ENCODE measurements at regions not wholly inside any gene's neighbourhood (a gene's known extent, or its start where the extent isn't known, plus 50 kb on each side); places are given as distances from the start of the nearest gene placed in this dataset.

- DNase-seq, result no peak
Observed at GRCh38 chr13:83589814-83590213, 292.5 kb downstream of the SLITRK1 start.

GRCh38 chr13:83577183-83577582 is 305.1 kb downstream of the SLITRK1 start:
- no peak for DNase-seq

GRCh38 chr13:83568019-83568418 is 314.3 kb downstream of the SLITRK1 start:
- DNase-seq, result no peak

GRCh38 chr13:83563499-83563898 is 318.8 kb downstream of the SLITRK1 start:
- DNase-seq, result no peak

DNA sequence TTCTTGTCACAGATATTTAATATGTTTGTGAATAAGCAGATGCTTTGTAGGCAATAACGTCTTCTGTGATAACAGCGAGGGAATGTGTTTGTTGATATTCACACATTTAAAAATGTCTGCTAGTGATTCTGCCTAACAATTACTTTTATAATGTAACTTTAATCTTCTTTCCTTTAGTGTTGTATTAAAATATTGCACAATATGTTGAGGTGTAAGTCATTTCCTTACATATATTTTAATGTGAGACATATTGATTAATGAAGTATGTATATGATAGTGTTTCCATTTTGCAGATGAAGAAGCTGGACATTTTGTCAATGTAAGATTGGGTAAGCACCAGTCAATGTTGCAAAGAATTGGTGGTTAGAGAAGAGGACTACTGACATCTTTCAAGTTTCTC is 324.4 kb downstream of the SLITRK1 start:
- DNase-seq, result no peak

- no peak for DNase-seq
Observed at GRCh38 chr13:83549671-83550070, 332.6 kb downstream of the SLITRK1 start.

DNA sequence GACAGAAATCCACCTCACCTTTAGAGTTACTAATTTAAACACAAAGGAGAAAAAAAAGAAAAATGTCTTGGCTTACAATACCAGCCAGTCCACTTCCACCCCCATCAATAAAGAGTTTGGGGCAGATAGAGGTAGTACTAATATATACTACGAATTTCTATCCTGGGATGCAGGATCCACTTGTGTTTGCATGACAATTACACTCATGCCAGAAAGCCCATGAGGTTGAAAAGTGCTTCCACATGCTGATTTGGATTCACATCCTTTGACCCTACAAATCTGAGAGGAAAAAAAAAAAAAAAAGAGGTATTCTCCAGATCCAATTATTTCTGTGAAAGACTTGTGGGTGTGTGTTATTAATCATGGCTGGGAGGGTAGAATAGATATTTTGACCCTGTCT is 335.2 kb downstream of the SLITRK1 start:
- no peak for DNase-seq

DNA sequence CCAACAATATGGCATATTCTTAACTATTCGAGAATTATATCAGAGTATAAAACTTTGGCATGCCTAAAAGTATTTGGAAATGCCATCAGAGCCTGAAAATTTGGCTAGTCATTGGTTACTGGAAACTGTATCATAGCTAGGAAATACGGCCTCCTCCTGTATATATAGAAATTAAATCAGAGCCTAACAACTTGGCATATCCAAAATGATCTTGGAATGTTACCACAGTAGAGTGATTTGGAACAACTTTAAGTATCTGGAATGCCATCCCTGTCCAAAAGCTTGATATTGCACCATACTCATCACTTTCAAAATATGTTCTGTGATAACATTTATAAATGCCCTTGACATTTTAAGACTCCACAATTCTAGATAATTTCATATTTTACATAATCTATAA is 335.8 kb downstream of the SLITRK1 start:
- no peak for DNase-seq

GRCh38 chr13:83538636-83539035 is 343.6 kb downstream of the SLITRK1 start:
- DNase-seq, result no peak

DNA sequence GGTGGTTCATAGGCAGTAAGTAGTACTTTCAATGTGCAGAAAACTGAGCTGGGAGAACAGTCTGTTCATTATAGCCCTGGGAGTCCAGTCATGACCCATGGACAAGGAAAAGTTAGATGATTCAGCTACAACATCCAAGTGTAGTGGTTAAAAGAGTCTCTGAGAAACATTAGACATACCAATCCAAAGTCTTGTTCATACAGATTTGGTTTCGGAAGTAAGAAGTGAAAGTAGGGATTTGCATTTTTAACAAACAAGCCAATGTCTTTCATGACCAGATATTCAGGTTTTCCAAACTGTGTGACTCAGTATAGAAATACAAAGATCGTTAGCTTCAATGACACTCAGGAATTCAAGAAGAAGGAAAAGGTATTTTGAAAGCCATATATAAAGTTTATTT is 345.3 kb downstream of the SLITRK1 start:
- no peak for DNase-seq

- no peak for DNase-seq
Observed at GRCh38 chr13:83536153-83536552, 346.1 kb downstream of the SLITRK1 start.

GRCh38 chr13:83532809-83533208 is 349.5 kb downstream of the SLITRK1 start:
- DNase-seq, result no peak

DNA sequence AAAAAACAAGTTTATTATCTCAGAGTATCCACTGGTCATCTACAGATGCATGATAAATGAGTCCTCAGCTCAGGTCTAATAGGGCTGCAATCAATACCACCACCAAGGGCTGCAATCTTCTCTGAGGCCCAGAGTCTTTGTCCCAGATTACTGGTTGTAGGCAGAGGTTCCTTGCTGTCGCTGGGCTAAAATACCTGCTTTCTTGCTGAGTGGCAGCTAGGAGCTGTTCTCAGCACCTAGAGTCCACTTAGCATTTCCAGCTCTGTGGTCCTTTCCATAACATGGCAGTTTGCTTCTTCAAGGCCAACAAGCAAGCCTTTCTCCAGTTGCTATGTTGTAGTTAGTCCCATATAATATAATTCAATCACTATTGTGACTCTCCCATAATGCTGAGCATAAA is 351.3 kb downstream of the SLITRK1 start:
- no peak for DNase-seq

DNA sequence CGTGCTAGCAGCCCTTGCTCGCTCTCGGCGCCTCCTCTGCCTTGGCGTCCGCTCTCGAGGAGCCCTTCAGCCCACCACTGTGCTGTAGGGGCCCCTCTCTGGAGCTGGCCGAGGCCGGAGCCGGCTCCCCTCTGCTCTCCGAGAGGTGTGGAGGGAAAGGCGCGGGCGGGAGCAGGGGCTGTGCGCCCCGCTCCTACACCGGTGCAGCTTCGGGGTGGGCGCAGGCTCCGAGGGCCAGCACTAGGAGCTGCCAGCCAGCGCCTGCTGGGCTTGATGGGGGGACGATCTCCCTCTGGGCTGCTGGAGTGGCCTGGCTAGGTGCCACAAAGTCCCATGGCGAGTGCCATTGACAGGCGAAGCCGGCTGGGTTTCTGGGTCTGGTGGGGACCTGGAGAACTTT is 365.5 kb downstream of the SLITRK1 start:
- DNase-seq, result no peak

DNA sequence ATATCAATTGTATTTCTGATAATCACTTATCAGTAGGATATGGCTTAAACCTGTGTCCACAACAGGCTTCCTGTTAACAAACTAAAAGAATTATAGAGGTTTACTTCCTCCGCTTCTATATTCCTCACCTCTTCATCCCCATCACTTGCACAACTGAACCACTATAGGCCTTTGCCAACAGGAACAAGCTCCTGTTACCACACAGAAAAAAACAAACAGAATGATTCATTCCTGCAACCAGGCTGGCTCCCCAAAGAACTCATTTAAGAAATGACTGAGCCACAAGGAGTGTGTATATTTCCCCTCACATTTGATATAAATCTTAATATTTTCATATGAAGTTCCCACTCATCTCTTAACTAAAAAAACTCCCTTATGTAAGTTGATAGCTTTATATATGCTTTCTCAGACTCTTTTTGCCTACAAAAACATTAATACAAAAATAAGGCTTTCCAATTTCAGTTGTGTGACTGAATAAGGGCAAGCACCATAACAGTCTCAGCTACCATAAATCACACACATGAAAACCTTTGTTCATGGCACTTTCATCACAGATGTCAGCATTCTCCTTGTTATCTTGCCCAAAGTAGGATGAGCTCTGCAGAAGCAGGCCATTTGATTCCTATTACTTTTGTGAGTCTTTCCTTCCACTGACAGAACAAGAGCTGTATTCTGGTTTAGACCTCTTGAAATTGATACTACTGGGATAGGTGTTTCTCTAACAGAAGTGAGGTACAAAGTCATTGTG is 366.8 kb downstream of the SLITRK1 start:
- DNase-seq, result no peak

- DNase-seq, result no peak
Observed at GRCh38 chr13:83508771-83509301, 373.4 kb downstream of the SLITRK1 start.

DNA sequence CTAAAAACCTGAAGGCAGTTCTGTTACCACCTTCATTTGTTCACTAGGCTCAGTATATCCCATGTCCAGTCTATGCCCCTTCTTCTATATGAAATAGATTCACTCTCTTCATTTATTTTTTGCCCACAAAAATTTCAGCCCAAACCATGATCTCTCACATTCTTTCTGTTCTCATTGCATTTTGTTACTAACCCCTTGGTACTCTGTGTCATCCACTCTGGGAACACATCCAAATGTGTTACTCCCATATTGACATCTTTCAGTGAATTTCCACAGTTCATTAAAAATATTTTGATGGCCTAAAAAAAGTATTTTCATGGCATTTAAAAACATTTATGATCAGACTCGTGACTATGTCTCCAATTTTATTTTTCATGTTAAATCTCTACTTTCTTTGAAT is 378.9 kb downstream of the SLITRK1 start:
- DNase-seq, result no peak

DNA sequence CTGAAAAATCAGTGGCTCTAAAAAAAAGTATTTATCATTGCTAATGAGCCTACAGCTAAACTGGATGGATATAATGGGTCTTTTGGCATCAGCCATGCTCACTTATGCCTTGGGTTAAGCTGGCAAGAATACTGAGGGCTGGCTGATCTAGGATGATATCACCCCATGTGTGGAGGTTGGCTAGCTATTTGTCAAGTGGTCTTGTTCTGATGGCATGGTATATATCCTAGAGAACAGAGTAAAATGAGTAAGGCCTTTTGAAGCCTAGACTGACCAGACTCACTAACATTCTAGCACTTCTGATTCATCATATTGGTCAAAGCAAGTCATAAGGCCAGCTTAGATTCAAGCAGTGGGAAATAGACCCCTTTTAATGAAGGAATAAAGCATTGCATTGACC is 383.0 kb downstream of the SLITRK1 start:
- DNase-seq, result no peak

DNA sequence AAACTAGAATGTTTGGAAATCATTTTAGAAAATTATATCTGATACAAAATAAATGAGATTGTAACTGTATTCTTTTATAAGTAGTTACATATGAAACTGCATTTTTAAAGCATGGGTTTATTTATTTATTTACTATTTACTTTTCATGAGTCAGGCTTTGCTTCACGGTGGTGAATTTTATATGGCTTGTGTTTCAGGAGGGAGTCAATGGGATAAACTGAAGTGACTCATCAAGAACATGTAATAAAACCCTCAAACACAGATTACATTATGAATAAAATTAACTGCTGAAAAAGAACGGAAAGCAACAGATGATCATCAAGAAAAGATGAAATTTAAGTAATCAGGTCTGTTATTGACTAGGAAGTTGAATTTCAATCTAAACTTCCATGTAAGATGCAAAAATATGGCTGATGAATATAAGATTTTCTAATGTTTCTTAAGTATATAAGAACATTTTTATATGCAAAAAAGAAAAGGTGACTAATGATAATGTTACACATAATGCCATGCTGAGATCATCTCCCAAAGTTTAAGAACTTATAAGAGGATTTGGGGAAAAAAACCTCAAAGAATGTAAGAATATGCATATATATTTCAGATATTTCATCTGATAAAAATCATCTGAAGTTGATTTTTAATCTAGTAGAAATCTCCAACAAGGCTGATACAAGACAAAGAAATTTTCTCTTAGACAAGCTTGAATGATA is 383.6 kb downstream of the SLITRK1 start:
- DNase-seq, result no peak

GRCh38 chr13:83498045-83498444 is 384.2 kb downstream of the SLITRK1 start:
- no peak for DNase-seq

DNA sequence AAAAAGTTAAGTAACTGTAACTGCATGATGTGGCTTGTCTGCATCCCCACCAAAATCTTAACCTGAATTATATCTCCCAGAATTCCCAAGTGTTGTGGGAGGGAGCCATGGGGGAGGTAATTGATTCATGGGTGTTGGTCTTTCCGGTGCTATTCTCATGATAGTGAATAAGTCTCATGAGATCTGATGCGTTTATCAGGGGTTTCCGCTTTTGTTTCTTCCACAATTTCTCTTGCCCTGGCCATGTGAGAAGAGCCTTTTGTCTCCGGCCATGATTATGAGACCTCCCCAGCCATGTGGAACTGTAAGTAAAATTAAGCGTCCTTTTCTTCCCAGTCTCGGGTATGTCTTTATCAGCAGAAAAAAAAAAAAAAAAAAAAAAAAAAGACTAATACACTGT is 385.8 kb downstream of the SLITRK1 start:
- no peak for DNase-seq

- no peak for DNase-seq
Observed at GRCh38 chr13:83485101-83485500, 397.2 kb downstream of the SLITRK1 start.

DNA sequence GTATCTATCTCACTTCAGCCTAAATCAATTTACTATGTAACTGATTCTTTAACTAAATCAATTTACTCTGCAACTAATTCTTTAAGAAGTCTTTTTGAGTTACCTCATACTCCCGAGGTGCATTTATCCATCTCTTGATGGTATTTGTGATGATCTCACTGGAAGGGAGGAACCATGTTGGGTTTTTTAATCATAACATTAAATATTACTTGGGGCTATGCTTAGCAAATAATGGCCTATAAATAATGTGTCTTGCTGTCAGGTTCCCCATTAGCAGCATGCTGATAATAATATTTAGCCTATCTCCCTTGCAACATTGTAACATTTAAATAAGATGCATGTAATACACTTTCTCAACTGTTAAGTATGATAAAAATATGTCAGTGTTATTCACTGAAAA is 411.3 kb downstream of the SLITRK1 start:
- no peak for DNase-seq

DNA sequence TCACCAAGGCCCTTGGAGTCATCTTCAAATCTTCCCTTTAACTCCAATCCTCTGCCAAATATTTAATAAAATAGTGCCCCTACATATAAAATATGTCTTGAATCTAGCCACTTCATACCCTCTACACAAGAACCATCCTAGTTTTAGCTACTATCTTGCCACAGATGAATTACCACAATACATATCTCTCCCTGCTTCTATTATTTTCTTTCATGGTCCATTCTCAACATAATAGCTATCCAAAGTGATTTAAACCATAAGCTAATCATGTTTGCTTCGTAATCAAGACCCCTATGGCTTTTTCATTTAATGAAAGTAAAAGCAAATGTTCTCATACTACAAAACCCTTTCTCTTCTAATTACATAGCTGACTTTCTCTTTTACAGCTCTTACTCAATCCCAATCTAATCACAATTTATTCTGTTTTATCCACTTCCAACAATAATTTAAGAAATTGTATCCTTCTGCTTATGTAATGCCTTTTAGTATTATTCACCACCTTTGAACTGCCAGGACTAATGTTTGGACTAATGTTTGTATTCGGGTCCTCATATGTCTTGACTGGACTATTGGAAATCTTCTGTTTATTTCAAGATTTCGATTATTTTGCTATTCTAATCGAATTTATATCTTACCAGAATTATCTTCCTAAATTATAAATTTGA is 412.0 kb downstream of the SLITRK1 start:
- no peak for DNase-seq
